ENCODE measurements at regions not wholly inside any gene's neighbourhood (a gene's known extent, or its start where the extent isn't known, plus 50 kb on each side); places are given as distances from the start of the nearest gene placed in this dataset.

DNA sequence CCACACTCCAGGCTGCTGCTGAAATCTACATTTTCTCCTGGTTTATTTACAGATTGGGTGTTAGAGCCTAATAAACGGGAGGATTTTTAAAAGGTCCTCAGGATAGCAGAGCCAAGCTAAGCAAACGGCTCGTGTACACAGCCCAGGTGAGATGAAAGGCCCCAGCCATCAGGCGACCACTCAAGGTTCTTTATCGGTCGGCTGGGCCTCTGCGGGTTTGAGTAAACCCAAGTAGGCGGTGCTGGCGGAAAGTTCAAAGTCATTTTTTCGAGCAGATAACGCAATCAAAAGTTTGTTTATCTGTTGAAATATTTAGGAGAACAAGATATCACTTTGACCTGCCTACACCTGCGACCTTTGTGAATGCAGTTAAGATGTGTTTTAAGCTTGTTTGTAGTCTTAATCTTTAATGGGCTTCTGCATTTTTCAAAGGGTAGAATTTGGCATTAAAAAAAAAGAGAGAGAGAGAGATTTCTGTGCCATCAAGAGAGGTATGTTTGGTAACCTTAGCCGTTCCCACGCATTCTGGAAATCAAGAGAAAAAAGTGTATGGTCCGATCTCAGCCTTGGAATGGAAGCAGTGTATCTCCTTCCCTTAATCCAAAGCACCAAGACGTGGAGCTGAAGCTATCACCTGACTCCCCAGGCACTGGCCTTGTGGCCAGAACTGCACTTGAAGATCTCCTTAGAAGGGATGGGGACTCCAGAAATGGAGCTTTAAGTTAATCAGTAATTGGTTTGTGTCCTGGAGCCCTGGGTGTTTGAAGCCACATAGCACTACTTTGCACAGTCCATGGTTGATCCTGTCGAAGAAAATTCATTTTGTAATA lies 301.7 kb upstream of the IRX5 start:
- Mint-ChIP-seq H3K4me1 (no peaks in the 10 kb centered on the region), H3K36me3 (no peaks in the 10 kb centered on the region), H3K4me3 (no peak overlapping the region), H3K27ac (no peak overlapping the region), H3K9me3 (no peaks in the 10 kb centered on the region), H3K27me3 (no peaks in the 10 kb centered on the region)
- CTCF ChIA-PET = no interaction called here
- no peak for DNase-seq

DNA sequence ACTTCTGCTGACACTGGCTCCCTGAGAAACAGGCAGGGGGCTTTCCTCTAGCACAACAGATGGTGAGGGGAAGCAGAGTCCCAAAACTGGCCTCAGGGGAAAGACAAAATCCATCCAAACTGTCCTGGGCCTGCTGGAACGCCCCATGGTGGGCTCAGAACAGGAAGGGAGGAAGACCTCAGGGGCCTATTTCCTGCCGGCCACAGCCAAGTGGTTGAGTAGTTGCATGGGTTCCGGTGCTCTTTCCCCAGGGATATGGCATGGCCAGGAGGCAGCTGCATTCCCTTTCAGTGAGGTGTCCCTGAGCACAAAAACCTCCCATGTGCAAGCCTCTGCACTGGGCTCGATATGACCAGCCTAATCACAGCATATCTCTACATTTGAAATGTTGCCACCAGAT lies 303.0 kb upstream of the IRX5 start:
- no peak for DNase-seq
- Mint-ChIP-seq H3K36me3 (no peaks in the 10 kb centered on the region), H3K4me1 (no peaks in the 10 kb centered on the region), H3K27me3 (no peaks in the 10 kb centered on the region), H3K9me3 (no peaks in the 10 kb centered on the region), H3K27ac (no peak overlapping the region), H3K4me3 (no peak overlapping the region)
- CTCF ChIA-PET = no interaction called here

GRCh38 chr16:54623636-54624035 lies 307.0 kb upstream of the IRX5 start:
- CTCF ChIA-PET = no interaction called here
- no peak overlapping the region for H3K27ac Mint-ChIP-seq
- no peak overlapping the region for H3K4me3 Mint-ChIP-seq
- no peak for DNase-seq
- no peaks in the 10 kb centered on the region for H3K27me3 Mint-ChIP-seq
- no peaks in the 10 kb centered on the region for H3K4me1 Mint-ChIP-seq
- no peaks in the 10 kb centered on the region for H3K9me3 Mint-ChIP-seq
- no peaks in the 10 kb centered on the region for H3K36me3 Mint-ChIP-seq

- DNase-seq = no peak
- H3K4me1 Mint-ChIP-seq = no peaks in the 10 kb centered on the region
- H3K4me3 Mint-ChIP-seq = no peak overlapping the region
- no peaks in the 10 kb centered on the region for H3K36me3 Mint-ChIP-seq
- H3K27ac Mint-ChIP-seq = no peak overlapping the region
- no peaks in the 10 kb centered on the region for H3K9me3 Mint-ChIP-seq
- CTCF ChIA-PET = no interaction called here
- H3K27me3 Mint-ChIP-seq = no peaks in the 10 kb centered on the region
Observed at GRCh38 chr16:54620197-54620596, 310.5 kb upstream of the IRX5 start.

DNA sequence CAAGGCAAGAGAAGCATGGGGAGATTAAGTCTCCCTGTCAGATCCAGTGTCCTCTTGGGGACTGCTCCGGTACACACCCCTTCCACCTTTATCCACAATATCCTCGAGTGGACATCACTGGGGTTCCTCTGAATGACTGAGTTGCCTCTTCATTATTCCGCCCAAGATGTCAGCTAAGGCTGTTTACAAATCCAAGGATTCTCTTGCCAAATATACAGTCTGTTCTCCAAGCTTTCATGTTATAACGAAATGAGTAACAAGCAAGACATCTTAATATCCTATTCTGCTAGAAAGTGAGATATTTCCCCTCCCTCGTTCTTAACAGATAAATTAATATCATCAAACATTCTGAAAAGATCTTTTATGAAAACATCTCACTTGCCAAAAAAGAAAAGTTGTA lies 314.1 kb upstream of the IRX5 start:
- Mint-ChIP-seq H3K9me3 (no peaks in the 10 kb centered on the region), H3K4me3 (no peak overlapping the region), H3K4me1 (no peaks in the 10 kb centered on the region), H3K36me3 (no peaks in the 10 kb centered on the region), H3K27me3 (no peaks in the 10 kb centered on the region), H3K27ac (no peak overlapping the region)
- CTCF ChIA-PET = no interaction called here
- no peak for DNase-seq

GRCh38 chr16:54605536-54606066 lies 319.0 kb upstream of the IRX3 start:
- Mint-ChIP-seq H3K9me3 (peaks cover 5% of the 10 kb centered on the region), H3K27ac (no peak overlapping the region), H3K4me3 (no peak overlapping the region)

GRCh38 chr16:54602666-54603065 lies 316.1 kb upstream of the IRX3 start:
- peaks cover 5% of the 10 kb centered on the region for H3K9me3 Mint-ChIP-seq
- H3K4me1 Mint-ChIP-seq = no peaks in the 10 kb centered on the region
- H3K36me3 Mint-ChIP-seq = no peaks in the 10 kb centered on the region
- CTCF ChIA-PET = no interaction called here
- H3K27me3 Mint-ChIP-seq = no peaks in the 10 kb centered on the region
- DNase-seq = no peak
- H3K27ac Mint-ChIP-seq = no peak overlapping the region
- H3K4me3 Mint-ChIP-seq = no peak overlapping the region

More at GRCh38 chr16:54605536-54606066, 319.0 kb upstream of the IRX3 start:
- Mint-ChIP-seq H3K36me3 (no peaks in the 10 kb centered on the region), H3K27me3 (no peaks in the 10 kb centered on the region), H3K4me1 (no peaks in the 10 kb centered on the region)
- CTCF ChIA-PET = no interaction called here
- DNase-seq = no peak

DNA sequence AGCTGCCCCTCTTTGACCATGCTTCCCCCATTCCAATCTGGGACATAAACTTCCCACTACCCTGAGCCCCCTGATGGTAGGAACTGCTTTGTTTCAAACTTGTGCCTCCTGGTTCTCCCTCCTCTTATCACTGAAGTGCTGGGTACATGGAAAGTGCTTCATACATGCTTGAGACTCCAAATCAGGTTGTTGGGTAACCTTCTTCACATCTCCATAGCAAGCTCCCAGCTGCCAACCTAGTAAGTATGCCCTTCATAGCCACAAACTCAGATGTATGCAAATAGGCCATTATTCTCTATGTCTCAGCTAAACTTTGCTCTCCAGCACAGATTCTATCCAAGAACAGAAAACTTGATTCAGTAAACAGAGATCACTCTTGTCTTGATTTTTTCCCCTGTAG lies 310.6 kb upstream of the IRX3 start:
- no peak overlapping the region for H3K4me3 Mint-ChIP-seq
- no peaks in the 10 kb centered on the region for H3K9me3 Mint-ChIP-seq
- H3K36me3 Mint-ChIP-seq = no peaks in the 10 kb centered on the region
- H3K4me1 Mint-ChIP-seq = no peaks in the 10 kb centered on the region
- peaks cover 21% of the 10 kb centered on the region for H3K27me3 Mint-ChIP-seq
- CTCF ChIA-PET = no interaction called here
- DNase-seq = no peak
- H3K27ac Mint-ChIP-seq = no peak overlapping the region

- no peak for DNase-seq
- H3K27me3 Mint-ChIP-seq = peaks cover 21% of the 10 kb centered on the region
- no peaks in the 10 kb centered on the region for H3K4me1 Mint-ChIP-seq
- H3K9me3 Mint-ChIP-seq = no peaks in the 10 kb centered on the region
- CTCF ChIA-PET = no interaction called here
- H3K36me3 Mint-ChIP-seq = no peaks in the 10 kb centered on the region
- no peak overlapping the region for H3K27ac Mint-ChIP-seq
- no peak overlapping the region for H3K4me3 Mint-ChIP-seq
Observed at GRCh38 chr16:54595621-54596020, 309.0 kb upstream of the IRX3 start.

GRCh38 chr16:54594601-54595391 lies 308.2 kb upstream of the IRX3 start:
- Mint-ChIP-seq H3K27me3 (peaks cover 21% of the 10 kb centered on the region), H3K4me1 (no peaks in the 10 kb centered on the region), H3K4me3 (no peak overlapping the region), H3K27ac (no peak overlapping the region), H3K9me3 (no peaks in the 10 kb centered on the region), H3K36me3 (no peaks in the 10 kb centered on the region)
- CTCF ChIA-PET = no interaction called here
- DNase-seq = no peak

DNA sequence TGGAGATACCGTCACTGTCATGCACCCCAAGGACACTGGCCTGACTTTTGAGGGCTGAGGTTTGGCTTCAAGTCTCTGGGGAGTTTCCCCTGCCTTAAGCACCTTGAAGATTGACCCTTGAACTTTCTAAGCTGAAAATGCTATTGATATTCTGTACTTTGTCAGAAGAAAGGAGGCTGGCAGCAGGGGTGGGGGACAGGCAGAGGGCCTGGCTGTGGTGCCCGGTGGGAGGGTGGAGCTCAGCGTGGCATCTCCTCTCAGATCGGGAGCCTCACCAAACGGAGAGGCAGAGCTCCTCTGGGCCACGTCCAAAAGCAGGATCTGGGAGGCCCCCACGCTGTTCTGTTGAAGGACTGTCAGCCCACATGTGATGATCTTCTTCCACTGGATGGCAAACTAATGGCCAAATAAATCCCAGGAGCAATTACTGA lies 305.2 kb upstream of the IRX3 start:
- Mint-ChIP-seq H3K4me3 (no peak overlapping the region), H3K36me3 (no peaks in the 10 kb centered on the region), H3K27ac (no peak overlapping the region), H3K4me1 (no peaks in the 10 kb centered on the region), H3K27me3 (peaks cover 21% of the 10 kb centered on the region), H3K9me3 (no peaks in the 10 kb centered on the region)
- CTCF ChIA-PET = no interaction called here
- no peak for DNase-seq

- no peaks in the 10 kb centered on the region for H3K9me3 Mint-ChIP-seq
- H3K27ac Mint-ChIP-seq = no peak overlapping the region
- CTCF ChIA-PET = no interaction called here
- H3K27me3 Mint-ChIP-seq = peaks cover 15% of the 10 kb centered on the region
- H3K36me3 Mint-ChIP-seq = no peaks in the 10 kb centered on the region
- DNase-seq = no peak
- no peaks in the 10 kb centered on the region for H3K4me1 Mint-ChIP-seq
- H3K4me3 Mint-ChIP-seq = no peak overlapping the region
Observed at GRCh38 chr16:54590836-54591235, 304.2 kb upstream of the IRX3 start.

DNA sequence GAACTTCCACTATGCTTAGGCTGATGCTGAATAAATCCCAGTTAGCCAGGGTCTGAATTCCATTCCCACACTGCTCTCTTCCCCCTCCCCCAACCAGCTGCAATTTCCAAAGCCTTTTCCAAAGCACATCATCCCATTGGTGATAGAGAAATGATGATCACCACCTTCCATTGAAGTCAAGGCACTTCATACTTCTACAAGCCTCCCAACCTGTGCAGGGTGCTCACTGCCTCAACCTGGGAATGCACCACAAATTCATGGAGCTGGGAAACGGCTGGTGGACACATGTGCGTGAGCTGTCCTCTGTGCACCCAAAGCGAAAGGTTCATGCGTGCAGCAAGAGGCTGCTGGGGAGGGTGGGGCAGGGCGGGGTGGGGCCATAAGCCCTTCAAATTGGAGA lies 302.7 kb upstream of the IRX3 start:
- H3K27me3 Mint-ChIP-seq = peaks cover under 1% of the 10 kb centered on the region
- H3K4me1 Mint-ChIP-seq = no peaks in the 10 kb centered on the region
- no peaks in the 10 kb centered on the region for H3K36me3 Mint-ChIP-seq
- H3K4me3 Mint-ChIP-seq = no peak overlapping the region
- H3K9me3 Mint-ChIP-seq = peaks cover 2% of the 10 kb centered on the region
- no peak overlapping the region for H3K27ac Mint-ChIP-seq
- CTCF ChIA-PET = no interaction called here
- no peak for DNase-seq

- H3K27me3 Mint-ChIP-seq = no peaks in the 10 kb centered on the region
- CTCF ChIA-PET = no interaction called here
- H3K4me3 Mint-ChIP-seq = no peak overlapping the region
- H3K27ac Mint-ChIP-seq = no peak overlapping the region
- no peaks in the 10 kb centered on the region for H3K4me1 Mint-ChIP-seq
- H3K36me3 Mint-ChIP-seq = no peaks in the 10 kb centered on the region
- DNase-seq = no peak
- H3K9me3 Mint-ChIP-seq = peaks cover 2% of the 10 kb centered on the region
Observed at GRCh38 chr16:54588026-54588425, 301.4 kb upstream of the IRX3 start.

- Mint-ChIP-seq H3K4me3 (no peak overlapping the region), H3K27me3 (no peaks in the 10 kb centered on the region), H3K27ac (no peak overlapping the region), H3K4me1 (no peaks in the 10 kb centered on the region), H3K36me3 (no peaks in the 10 kb centered on the region), H3K9me3 (peaks cover 2% of the 10 kb centered on the region)
- CTCF ChIA-PET = no interaction called here
- DNase-seq = no peak
Observed at GRCh38 chr16:54587176-54587515, 300.6 kb upstream of the IRX3 start.

Data from activated naive CD4-positive, alpha-beta T cell treated with anti-CD3 and anti-CD28 coated beads, Interleukin-2, amount 10 ng/mL, durations not matched to agents 7 days and 5 days (primary cell).